Uterus (tissue), 2 donors: ENCODE measurements at regions not wholly inside any gene's neighbourhood (a gene's known extent, or its start where the extent isn't known, plus 50 kb on each side); places are given as distances from the start of the nearest gene placed in this dataset.

Source experiments
- POLR2A ChIP-seq, 2 donors: fragments of 450-650 bp; IDR thresholded peaks; one replicate each; pipeline ENCODE4 v1.6.1; 2016; ENCODE audit warnings: antibody characterized with exemption in 2 of 2, mild to moderate bottlenecking in 1 of 2, moderate library complexity in 1 of 2
- TF ChIP-seq, protein P1 (sequence below), 4 experiments: fragments of 200-600 bp in 2 of 4; fragments of 450-650 bp in 2 of 4; sonication (generic) in 2 of 4; IDR thresholded peaks; one replicate each; pipeline ENCODE4 v1.5.1; 2016 to 2019; ENCODE audit warnings: antibody characterized with exemption in 4 of 4, mild to moderate bottlenecking in 2 of 4, moderate library complexity in 1 of 4

GRCh38 chr13:65535370-65535769, 1694.8 kb downstream of the PCDH9 start:
- TF ChIP-seq, protein P1, sequence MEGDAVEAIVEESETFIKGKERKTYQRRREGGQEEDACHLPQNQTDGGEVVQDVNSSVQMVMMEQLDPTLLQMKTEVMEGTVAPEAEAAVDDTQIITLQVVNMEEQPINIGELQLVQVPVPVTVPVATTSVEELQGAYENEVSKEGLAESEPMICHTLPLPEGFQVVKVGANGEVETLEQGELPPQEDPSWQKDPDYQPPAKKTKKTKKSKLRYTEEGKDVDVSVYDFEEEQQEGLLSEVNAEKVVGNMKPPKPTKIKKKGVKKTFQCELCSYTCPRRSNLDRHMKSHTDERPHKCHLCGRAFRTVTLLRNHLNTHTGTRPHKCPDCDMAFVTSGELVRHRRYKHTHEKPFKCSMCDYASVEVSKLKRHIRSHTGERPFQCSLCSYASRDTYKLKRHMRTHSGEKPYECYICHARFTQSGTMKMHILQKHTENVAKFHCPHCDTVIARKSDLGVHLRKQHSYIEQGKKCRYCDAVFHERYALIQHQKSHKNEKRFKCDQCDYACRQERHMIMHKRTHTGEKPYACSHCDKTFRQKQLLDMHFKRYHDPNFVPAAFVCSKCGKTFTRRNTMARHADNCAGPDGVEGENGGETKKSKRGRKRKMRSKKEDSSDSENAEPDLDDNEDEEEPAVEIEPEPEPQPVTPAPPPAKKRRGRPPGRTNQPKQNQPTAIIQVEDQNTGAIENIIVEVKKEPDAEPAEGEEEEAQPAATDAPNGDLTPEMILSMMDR (IDR thresholded peaks at IDR 0.05) = no peak
- no peak for TF ChIP-seq POLR2A (IDR thresholded peaks at IDR 0.05)
